ENCODE measurements at regions not wholly inside any gene's neighbourhood (a gene's known extent, or its start where the extent isn't known, plus 50 kb on each side); places are given as distances from the start of the nearest gene placed in this dataset.
"Not testable (repeated sequence)": the region's sequence is repeated elsewhere in the genome, so short reads cannot be mapped to it uniquely, and the experiment has no call there.

- no peak for DNase-seq (ENCODE audit: low spot score)
- intact Hi-C loops (cut with DNase I) = no loop called here
Observed at GRCh38 chr6:149229096-149229495, 88.4 kb upstream of the TAB2 start.

GRCh38 chr6:149230712-149231460 is 86.6 kb upstream of the TAB2 start:
- intact Hi-C loops (cut with DNase I) = loop anchor here in 1 of 2 donors (10.0 kb wide), 1 partner anchor 504 kb away; no protein-coding TSS in a partner anchor
- no peak for DNase-seq (ENCODE audit: low spot score)

GRCh38 chr6:149231778-149232177 is 85.7 kb upstream of the TAB2 start:
- intact Hi-C loops (cut with DNase I) = loop anchor here in 1 of 2 donors (10.0 kb wide), 1 partner anchor 503 kb away; no protein-coding TSS in a partner anchor
- no peak for DNase-seq (ENCODE audit: low spot score)

- intact Hi-C loops (cut with DNase I) = loop anchor here in 1 of 2 donors (10.0 kb wide), 1 partner anchor 502 kb away; no protein-coding TSS in a partner anchor
- DNase-seq (ENCODE audit: low spot score) = no peak
Observed at GRCh38 chr6:149233056-149233715, 84.3 kb upstream of the TAB2 start.

- intact Hi-C loops (cut with DNase I) = loop anchor here in 1 of 2 donors (10.0 kb wide), 1 partner anchor 500 kb away; no protein-coding TSS in a partner anchor
Observed at GRCh38 chr6:149234051-149234962, 83.2 kb upstream of the TAB2 start.

GRCh38 chr6:149235130-149235561 is 82.4 kb upstream of the TAB2 start:
- DNase-seq (ENCODE audit: low spot score) = no peak

More at GRCh38 chr6:149234051-149234962, 83.2 kb upstream of the TAB2 start:
- no peak for DNase-seq (ENCODE audit: low spot score)

DNA sequence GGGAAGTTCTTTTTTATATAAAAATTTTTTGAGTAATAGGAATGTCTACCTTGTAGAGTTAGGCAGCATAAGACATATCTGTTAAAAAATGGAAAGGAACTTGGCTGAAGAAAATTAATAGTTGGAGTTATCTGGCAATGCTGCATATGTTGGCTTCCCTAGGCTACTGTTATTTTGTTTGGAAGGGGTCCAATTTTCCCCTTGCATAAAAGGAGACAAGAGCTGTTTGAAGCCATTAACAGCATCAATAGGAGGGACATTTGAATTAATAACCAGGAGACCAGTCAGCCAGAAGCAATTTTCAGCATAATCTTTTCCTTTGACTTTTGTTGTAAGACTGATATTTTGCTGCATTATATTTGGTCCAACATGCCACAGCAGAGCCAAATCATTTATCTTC is 80.9 kb upstream of the TAB2 start:
- intact Hi-C loops (cut with DNase I) = loop anchor here in 1 of 2 donors (10.0 kb wide), 1 partner anchor 498 kb away; no protein-coding TSS in a partner anchor
- DNase-seq (ENCODE audit: low spot score) = no peak

More at GRCh38 chr6:149235130-149235561, 82.4 kb upstream of the TAB2 start:
- intact Hi-C loops (cut with DNase I) = loop anchor here in 1 of 2 donors (10.0 kb wide), 1 partner anchor 500 kb away; no protein-coding TSS in a partner anchor

GRCh38 chr6:149237464-149237863 is 80.0 kb upstream of the TAB2 start:
- no peak for DNase-seq (ENCODE audit: low spot score)
- intact Hi-C loops (cut with DNase I) = loop anchor here in 1 of 2 donors (10.0 kb wide), 1 partner anchor 497 kb away; no protein-coding TSS in a partner anchor

- DNase-seq (ENCODE audit: low spot score) = no peak
- intact Hi-C loops (cut with DNase I) = loop anchor here in 1 of 2 donors (10.0 kb wide), 1 partner anchor 495 kb away; no protein-coding TSS in a partner anchor
Observed at GRCh38 chr6:149239573-149240209, 77.8 kb upstream of the TAB2 start.

- intact Hi-C loops (cut with DNase I) = no loop called here
- no peak for DNase-seq (ENCODE audit: low spot score)
Observed at GRCh38 chr6:149242883-149243282, 74.6 kb upstream of the TAB2 start.

DNA sequence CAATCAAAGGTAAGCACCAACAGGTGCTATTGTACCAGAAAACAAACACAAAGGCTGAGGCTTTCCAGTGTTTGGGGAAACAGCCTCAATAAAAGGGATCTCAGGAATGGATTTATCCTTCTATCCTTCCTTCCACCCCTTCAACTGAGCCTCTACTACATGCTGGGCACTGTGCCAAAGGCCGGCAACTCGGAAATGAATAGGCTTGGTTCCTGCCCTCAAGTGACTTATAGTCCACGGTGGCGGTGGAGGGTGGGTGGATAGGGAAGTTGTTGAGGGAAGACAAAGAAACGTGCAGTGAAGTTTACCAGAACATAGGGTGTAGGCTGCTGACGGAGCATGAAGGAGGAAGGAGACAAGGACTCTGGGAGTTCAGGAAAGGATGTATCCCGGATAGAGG is 73.4 kb upstream of the TAB2 start:
- DNase-seq (ENCODE audit: low spot score) = no peak
- intact Hi-C loops (cut with DNase I) = no loop called here

- DNase-seq (ENCODE audit: low spot score) = no peak
Observed at GRCh38 chr6:149246691-149247384, 70.7 kb upstream of the TAB2 start.

GRCh38 chr6:149247385-149247763 is 70.1 kb upstream of the TAB2 start:
- intact Hi-C loops (cut with DNase I) = no loop called here
- DNase-seq (ENCODE audit: low spot score) = no peak

More at GRCh38 chr6:149246691-149247384, 70.7 kb upstream of the TAB2 start:
- intact Hi-C loops (cut with DNase I) = no loop called here

GRCh38 chr6:149248263-149248662 is 69.2 kb upstream of the TAB2 start:
- intact Hi-C loops (cut with DNase I); DNase-seq (ENCODE audit: low spot score): not testable (repeated sequence)

DNA sequence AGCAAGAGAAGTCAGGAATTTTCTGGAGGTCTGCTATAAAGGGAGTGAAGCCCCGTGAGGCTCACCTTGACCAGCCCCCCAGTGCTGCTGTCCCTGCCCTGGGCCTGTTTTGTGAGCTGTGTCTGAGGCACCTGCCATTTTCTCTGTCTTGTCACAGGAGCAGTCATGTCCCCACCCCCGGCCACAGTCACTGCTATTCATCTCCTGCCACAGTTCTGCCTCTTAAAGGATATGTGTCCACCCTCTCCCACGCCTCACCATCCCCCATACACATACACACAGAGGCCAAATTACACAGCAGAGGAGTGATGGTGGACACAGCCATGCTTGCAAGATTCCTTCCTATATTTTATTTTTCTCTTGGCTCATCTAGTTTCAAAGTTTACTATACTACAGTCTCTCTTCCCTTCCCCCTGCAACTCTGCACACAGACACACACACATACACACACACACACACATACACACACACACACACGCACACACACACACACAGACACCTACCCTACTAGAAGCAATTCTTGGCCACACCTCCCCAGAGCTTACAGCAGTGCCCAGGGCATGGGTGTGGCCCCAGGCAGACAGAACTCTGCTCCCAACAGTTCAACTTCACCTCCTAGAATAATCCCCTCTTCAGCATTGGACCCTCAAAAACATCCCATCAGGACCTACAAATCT is 68.7 kb upstream of the TAB2 start:
- intact Hi-C loops (cut with DNase I) = no loop called here
- DNase-seq (ENCODE audit: low spot score) = no peak

DNA sequence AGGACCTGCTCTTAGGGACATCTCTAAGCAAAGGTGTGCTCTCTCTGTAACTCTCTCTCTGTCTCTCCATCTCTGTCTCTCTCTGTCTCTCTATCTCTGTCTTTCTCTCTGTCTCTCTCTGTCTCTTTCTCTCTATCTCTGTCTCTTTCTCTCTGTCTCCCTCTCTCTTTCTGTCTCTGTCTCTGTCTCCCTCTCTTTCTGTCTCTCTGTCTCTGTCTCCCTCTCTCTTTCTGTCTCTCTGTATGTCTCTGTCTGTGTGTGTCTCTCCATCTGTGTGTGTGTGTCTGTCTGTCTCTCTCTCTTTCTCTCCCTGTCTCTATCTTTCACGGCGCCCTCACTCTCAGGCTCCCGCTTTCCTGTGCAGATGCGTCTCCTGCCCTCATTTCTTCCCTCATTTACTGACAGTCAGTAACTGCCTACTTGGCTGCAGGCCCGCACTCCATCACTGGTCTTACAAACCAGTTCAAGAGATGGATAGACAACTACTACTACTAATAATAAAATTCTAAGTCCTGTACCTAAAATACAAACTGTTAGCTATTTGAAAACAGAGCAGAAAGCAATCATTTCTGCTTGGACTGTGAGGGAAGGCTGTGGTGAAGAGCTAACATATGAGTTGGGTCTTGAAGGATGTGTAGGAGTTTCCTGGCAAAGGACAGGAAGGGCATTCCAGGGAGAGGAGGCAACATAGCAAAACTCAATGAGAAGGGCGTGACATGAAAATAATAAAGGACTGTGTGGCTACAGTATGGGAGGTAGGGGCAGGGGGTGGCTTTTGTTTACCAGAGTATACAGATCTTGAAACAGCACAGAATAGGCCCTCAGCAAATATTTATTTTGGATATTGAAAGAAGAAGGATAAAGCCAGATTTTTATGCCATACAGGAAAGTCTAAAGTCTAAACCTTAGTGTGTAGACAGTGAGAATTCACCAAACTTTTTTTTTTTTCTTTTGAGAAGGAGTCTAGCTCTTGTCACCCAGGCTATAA is 67.8 kb upstream of the TAB2 start:
- intact Hi-C loops (cut with DNase I) = no loop called here
- DNase-seq (ENCODE audit: low spot score) = no peak
